ENCODE measurements at regions not wholly inside any gene's neighbourhood (a gene's known extent, or its start where the extent isn't known, plus 50 kb on each side); places are given as distances from the start of the nearest gene placed in this dataset.

DNA sequence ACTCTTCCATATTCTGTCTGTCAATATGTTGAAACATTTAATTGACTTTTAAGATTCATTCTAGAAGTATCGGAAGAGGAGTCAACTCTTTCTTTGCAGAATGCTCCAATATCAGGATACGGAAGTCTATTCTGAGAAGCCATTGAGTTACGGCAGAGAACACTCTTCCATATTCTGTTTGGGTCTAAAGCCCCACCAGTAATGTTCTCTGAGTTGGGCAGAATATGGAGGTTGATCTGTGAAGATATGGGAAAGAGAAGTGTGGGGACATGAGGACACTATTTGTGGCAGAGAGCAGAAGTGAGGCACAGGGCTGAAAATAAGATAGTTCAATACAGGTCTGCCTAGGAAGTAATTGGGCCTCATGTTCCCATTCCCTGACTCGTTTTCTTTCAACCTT, 300.0 kb downstream of the DIRAS2 start:
- Mint-ChIP-seq H3K4me1 (no peaks in the 10 kb centered on the region), H3K4me3 (no peak overlapping the region), H3K36me3 (ENCODE audit: low read depth) (no peaks in the 10 kb centered on the region), H3K27ac (no peak overlapping the region), H3K27me3 (ENCODE audit: low read depth, poor library complexity) (peaks cover 12% of the 10 kb centered on the region), H3K9me3 (no peaks in the 10 kb centered on the region)
- DNase-seq, result no peak
- TF ChIP-seq, protein P1, sequence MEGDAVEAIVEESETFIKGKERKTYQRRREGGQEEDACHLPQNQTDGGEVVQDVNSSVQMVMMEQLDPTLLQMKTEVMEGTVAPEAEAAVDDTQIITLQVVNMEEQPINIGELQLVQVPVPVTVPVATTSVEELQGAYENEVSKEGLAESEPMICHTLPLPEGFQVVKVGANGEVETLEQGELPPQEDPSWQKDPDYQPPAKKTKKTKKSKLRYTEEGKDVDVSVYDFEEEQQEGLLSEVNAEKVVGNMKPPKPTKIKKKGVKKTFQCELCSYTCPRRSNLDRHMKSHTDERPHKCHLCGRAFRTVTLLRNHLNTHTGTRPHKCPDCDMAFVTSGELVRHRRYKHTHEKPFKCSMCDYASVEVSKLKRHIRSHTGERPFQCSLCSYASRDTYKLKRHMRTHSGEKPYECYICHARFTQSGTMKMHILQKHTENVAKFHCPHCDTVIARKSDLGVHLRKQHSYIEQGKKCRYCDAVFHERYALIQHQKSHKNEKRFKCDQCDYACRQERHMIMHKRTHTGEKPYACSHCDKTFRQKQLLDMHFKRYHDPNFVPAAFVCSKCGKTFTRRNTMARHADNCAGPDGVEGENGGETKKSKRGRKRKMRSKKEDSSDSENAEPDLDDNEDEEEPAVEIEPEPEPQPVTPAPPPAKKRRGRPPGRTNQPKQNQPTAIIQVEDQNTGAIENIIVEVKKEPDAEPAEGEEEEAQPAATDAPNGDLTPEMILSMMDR (IDR thresholded peaks at IDR 0.05), result no peak

DNA sequence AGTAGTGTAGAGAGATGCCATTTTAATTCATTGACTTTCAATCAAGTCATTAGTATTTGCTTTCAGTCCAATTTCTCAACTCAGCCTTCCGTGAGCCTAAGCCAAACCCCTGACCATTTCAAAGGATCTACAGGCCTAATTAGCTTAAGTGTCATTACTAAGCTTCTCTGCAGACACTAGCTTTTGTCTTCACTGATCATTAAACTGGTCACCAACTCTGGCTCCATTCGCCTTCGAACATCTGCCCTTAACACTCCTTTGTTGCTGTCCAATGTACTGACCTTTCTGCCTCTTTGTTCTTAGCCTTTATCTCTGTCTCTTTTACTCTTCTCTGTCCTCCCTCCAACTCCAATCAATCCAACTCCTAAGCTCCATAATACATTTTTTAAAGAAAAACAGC, 299.3 kb downstream of the DIRAS2 start:
- Mint-ChIP-seq H3K27ac (no peak overlapping the region), H3K36me3 (ENCODE audit: low read depth) (no peaks in the 10 kb centered on the region), H3K27me3 (ENCODE audit: low read depth, poor library complexity) (peaks cover 12% of the 10 kb centered on the region), H3K4me1 (no peaks in the 10 kb centered on the region), H3K9me3 (no peaks in the 10 kb centered on the region), H3K4me3 (no peak overlapping the region)
- DNase-seq, result peak; percentile 5
- TF ChIP-seq, protein P1 (IDR thresholded peaks at IDR 0.05), result no peak

DNA sequence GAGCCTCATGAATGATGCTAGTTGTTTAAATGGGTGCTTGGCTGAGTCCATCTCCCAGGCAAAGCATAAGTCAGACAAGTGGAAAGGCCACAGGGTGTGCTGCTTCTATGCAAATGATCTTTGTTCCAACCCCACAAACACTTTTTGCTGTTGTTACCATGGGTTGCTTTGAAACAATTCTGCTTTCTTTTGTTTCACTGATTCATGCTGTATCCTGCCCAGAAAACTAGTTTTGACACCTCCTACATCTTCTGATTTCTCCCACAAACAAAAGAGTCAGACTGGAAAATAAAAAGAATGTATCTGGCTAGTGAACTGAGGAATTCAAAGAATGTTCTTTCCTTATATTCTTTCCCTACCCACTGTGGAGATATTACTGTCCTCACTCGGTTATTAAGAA, 298.6 kb downstream of the DIRAS2 start:
- no peak overlapping the region for H3K4me3 Mint-ChIP-seq
- peaks cover 7% of the 10 kb centered on the region for H3K27me3 Mint-ChIP-seq (ENCODE audit: low read depth, poor library complexity)
- TF ChIP-seq, protein P1 (IDR thresholded peaks at IDR 0.05), result no peak
- DNase-seq, result no peak
- no peaks in the 10 kb centered on the region for H3K4me1 Mint-ChIP-seq
- H3K36me3 Mint-ChIP-seq (ENCODE audit: low read depth), result no peaks in the 10 kb centered on the region
- no peaks in the 10 kb centered on the region for H3K9me3 Mint-ChIP-seq
- H3K27ac Mint-ChIP-seq, result no peak overlapping the region

DNA sequence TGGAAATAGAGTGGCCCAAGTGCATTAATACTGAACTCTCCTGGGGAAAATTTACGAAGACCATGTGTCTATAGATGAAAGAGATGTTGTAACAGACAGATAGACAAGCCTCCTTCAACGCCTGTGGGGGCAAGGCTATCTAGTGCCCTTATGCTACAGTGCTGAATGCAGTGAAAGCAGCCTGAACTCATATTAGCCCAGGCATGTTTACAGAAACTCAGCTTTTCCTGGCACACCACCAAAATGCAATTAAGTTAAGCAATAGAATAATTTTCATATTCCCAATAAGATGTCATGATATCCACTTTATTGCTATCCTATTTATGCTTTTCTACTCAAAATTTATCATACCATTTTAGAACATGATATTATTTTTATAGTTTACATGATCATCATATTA, 277.0 kb downstream of the DIRAS2 start:
- Mint-ChIP-seq H3K27ac (no peak overlapping the region), H3K36me3 (ENCODE audit: low read depth) (no peaks in the 10 kb centered on the region), H3K27me3 (ENCODE audit: low read depth, poor library complexity) (peaks cover 5% of the 10 kb centered on the region), H3K4me3 (no peak overlapping the region), H3K4me1 (no peaks in the 10 kb centered on the region), H3K9me3 (peaks cover 4% of the 10 kb centered on the region)
- TF ChIP-seq, protein P1 (IDR thresholded peaks at IDR 0.05), result no peak
- DNase-seq, result no peak

DNA sequence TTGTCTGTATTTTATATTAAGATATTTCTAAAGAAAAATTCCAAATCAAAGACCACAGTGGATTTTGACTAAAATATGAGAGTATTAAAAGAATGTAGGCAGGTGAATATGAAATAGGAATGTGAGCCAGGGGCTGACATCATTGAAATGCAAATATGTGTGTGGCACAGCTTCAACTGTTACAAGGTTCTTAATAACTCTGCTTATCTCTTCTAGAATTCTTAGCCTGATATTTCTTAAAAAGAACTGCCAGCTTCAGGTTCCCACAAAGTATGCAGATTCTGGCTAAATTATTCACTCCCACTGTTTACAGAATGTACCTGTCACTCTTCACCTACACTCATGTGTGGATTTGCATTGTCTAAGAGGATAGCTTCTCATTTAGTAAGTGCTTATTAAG, 274.4 kb downstream of the DIRAS2 start:
- Mint-ChIP-seq H3K9me3 (no peaks in the 10 kb centered on the region), H3K27ac (no peak overlapping the region), H3K36me3 (ENCODE audit: low read depth) (no peaks in the 10 kb centered on the region), H3K27me3 (ENCODE audit: low read depth, poor library complexity) (peaks cover 5% of the 10 kb centered on the region), H3K4me3 (no peak overlapping the region), H3K4me1 (no peaks in the 10 kb centered on the region)
- TF ChIP-seq, protein P1 (IDR thresholded peaks at IDR 0.05), result no peak
- DNase-seq, result no peak

DNA sequence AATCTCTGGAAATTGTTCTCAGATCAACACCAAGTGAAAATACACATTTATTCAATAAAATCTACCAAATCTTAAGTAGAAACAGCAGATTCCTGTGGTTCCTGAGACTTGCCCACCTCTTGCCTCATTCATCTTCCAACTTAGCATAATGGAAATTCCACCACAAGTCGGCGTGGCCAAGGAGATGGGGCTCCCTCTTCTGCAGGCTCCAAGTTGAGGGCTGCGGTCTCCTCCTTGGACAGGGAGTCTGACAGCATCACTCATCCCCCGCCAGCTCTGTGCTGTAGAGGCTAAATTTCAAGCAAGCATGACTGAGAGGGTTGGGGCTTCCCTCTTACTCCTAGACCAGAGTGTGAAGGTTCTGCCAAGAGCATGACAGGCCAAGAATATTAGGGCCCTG, 273.7 kb downstream of the DIRAS2 start:
- Mint-ChIP-seq H3K36me3 (ENCODE audit: low read depth) (no peaks in the 10 kb centered on the region), H3K27me3 (ENCODE audit: low read depth, poor library complexity) (peaks cover 5% of the 10 kb centered on the region), H3K27ac (no peak overlapping the region), H3K9me3 (no peaks in the 10 kb centered on the region), H3K4me3 (no peak overlapping the region), H3K4me1 (no peaks in the 10 kb centered on the region)
- DNase-seq, result no peak
- TF ChIP-seq, protein P1 (IDR thresholded peaks at IDR 0.05), result no peak
